22Rv1 (cell line): ENCODE measurements at regions not wholly inside any gene's neighbourhood (a gene's known extent, or its start where the extent isn't known, plus 50 kb on each side); places are given as distances from the start of the nearest gene placed in this dataset.

Source experiments
- H3K27ac ChIP-seq: fragments of 450-650 bp; 2 replicates; pipeline ENCODE4 v1.5.1; 2017
- ZFX ChIP-seq: fragments of 450-650 bp; IDR thresholded peaks from 2 replicates; pipeline ENCODE4 v1.6.1; 2017; ENCODE audit warnings: antibody characterized with exemption, borderline replicate concordance
- TF ChIP-seq, protein P1 (sequence below): fragments of 450-650 bp; IDR thresholded peaks from 2 replicates; pipeline ENCODE4 v1.5.1; 2017; ENCODE audit warnings: mild to moderate bottlenecking

DNA sequence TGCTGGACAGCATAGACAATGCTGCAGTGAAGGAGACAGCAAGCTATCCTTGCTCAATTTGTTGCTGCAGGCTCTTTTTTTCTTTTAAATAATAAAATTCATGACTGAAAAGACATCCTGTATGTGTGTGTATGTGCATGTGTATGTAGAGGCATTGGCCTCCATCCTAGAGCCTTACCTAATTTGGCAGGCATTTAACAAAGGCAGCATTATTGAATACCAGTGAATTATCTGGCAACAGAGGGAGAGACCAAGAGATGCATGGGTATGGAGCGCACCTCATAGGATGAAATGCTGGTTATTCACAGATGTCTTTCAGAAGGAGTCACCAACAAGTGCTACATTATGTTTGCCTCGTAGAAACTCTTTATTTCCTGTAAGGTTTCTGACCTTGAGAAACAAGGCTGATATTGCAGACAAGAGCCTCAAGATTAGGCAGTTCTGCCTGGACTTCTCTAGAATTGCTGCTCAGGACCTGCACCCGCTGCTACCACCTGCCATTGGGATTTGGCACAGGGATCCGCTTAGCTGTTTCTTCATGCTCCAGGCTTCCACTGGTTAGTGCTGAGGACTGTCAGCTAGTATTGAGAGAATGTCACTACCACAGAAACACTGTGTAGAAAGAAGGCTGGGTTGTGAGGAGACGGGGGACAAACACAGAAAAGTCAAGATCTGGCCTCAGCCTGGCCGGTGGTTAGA is 247.7 kb upstream of the RFX3 start:
- TF ChIP-seq, protein P1, sequence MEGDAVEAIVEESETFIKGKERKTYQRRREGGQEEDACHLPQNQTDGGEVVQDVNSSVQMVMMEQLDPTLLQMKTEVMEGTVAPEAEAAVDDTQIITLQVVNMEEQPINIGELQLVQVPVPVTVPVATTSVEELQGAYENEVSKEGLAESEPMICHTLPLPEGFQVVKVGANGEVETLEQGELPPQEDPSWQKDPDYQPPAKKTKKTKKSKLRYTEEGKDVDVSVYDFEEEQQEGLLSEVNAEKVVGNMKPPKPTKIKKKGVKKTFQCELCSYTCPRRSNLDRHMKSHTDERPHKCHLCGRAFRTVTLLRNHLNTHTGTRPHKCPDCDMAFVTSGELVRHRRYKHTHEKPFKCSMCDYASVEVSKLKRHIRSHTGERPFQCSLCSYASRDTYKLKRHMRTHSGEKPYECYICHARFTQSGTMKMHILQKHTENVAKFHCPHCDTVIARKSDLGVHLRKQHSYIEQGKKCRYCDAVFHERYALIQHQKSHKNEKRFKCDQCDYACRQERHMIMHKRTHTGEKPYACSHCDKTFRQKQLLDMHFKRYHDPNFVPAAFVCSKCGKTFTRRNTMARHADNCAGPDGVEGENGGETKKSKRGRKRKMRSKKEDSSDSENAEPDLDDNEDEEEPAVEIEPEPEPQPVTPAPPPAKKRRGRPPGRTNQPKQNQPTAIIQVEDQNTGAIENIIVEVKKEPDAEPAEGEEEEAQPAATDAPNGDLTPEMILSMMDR = no peak
- TF ChIP-seq ZFX = no peak
- no peak overlapping the region for H3K27ac ChIP-seq

DNA sequence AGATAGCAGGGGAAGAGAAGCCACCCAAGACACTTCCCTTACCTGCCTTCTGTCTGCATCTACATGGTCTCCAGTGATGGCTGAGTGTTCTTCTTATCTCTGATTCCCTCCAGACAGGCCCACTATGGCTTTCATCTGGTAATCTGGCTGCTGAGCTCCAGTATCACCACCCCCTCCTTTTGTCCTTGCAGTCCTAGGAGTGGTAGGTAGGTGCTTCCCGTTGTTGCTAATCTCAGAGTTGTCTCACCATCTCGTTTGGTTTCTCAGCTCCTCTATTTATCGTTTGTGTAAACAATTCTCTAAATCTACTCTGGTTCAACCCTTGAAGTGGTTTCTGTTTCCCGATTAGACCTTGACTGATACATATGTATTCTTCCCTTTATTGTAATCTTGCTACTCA is 243.8 kb upstream of the RFX3 start:
- no peak overlapping the region for H3K27ac ChIP-seq
- TF ChIP-seq, protein P1 = no peak
- no peak for TF ChIP-seq ZFX

DNA sequence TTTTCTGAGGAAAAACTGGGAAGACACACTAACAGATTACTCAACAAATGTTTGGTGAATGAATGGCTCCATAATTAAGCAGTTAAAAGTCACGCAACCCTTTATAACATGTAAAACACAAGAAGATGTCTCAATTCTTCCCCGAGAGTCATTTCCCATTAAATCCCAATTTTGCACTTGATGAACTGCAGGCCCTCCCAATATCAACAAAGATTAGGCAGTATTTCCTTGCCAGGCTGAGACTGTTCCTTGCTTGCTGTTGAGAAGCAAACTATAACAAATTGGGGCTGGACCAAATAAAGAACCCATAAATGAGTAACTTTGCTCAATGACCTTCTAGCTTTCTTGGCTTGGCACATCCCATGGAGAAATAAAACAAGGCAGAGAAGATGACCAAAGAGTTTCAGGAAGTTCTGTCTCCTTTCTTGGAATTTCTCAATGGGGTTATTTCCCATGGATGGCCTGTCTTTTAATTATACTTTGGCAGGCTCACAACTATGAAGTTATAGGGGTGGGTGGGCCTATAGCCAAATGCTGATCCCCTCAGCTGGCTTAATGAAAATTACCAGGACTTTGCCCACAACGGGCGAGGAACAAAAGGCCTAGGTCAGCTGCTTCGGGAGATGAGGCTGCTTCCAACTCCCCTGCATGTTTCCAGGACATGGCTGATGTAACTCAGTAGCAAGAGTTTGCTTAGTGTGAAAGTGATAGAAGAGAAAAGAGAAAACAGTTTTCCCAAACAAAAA is 243.1 kb upstream of the RFX3 start:
- TF ChIP-seq, protein P1 = no peak
- no peak for TF ChIP-seq ZFX
- no peak overlapping the region for H3K27ac ChIP-seq

DNA sequence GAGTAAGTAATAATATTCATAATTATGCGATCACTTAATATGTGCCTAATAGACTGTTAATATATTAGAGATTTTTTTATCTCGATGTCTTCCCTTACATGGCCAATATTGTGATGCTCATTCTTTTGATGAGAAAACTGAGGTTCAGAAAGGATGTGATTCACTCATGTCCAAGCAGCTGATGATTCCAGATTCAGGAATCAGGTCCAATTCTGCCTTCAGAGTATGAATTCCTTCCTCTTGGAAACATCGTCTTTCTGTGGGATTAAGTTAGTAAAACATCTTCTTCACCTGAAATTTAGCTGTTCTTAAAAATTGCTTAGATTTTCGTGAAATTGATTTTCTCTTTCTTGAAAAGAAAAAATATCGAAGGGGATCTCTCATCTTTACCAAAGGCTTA is 242.5 kb upstream of the RFX3 start:
- TF ChIP-seq, protein P1 = no peak
- no peak for TF ChIP-seq ZFX
- H3K27ac ChIP-seq = no peak overlapping the region

DNA sequence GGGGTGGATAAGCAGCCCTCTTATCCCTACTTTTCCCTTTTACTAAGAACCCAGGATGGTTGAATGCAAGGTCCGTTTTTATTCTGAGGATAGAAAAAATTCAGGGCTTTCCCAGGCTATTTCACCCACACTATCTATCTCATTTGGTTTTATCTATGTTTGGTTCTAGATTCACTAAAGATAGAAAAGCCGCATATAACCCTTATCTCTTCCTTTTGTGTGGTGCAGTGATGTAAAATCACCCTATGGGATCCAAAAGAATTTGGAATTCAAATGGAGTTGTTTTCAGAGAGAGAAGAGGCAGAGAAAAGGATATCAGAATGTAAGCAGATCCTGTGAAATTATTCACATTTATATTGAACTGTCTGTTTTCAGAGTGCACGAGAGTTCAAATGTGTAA is 236.3 kb upstream of the RFX3 start:
- TF ChIP-seq ZFX = no peak
- TF ChIP-seq, protein P1 = no peak
- H3K27ac ChIP-seq = no peak overlapping the region

DNA sequence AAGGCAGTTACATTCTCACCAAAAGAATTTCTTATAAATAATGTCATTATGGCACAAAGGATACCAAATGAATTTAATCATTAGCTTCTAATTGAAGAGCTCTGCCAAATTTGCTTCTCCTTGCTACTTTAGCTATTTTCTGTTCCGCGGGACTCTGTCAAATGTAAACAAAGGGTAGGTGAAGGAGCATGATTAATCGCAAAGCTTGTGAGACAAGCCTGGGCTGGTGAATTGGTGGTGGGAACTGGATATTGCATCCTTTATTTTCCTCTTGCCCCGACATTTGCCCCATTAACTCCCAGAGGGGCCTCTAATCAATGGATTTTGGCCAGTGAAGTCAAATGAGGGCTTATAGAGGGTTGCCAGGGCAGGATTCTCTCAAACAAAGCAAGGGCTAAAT is 234.2 kb upstream of the RFX3 start:
- H3K27ac ChIP-seq = no peak overlapping the region
- no peak for TF ChIP-seq ZFX
- TF ChIP-seq, protein P1 = no peak
